G401.6 (cell line): ENCODE measurements at regions not wholly inside any gene's neighbourhood (a gene's known extent, or its start where the extent isn't known, plus 50 kb on each side); places are given as distances from the start of the nearest gene placed in this dataset.
"Not testable (repeated sequence)": the region's sequence is repeated elsewhere in the genome, so short reads cannot be mapped to it uniquely, and the experiment has no call there.

ENCODE experiments used
- FAIRE-seq: peaks from 2 replicates; lab custom pipeline; 2012; peaks lifted over from hg19 to GRCh38; lab: Jason Lieb, UNC

GRCh38 chr13:104705031-104705750, 1639.0 kb upstream of the SLC10A2 start:
- no peak for FAIRE-seq

- no peak for FAIRE-seq
Observed at GRCh38 chr13:104701591-104701990, 1635.4 kb upstream of the SLC10A2 start.

DNA sequence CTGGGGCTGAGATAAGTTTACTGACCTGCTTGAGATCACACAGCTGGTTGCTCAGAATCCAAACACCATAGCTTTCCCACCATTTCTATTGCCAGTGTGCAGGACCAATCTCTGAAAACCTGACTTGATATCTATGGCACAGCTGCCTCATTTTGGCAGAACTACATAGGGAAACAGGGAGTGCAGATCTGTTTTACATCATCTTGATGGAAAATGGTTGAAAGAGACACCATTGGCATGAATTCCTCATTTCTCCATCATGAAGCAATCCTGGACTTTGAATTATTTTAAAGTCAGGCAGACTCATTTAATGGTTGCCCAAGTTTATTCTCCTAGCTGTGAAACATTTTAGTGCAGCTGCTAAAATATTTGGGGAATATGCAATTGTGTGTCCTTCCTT, 1628.2 kb upstream of the SLC10A2 start:
- no peak for FAIRE-seq

GRCh38 chr13:104693126-104693525, 1626.9 kb upstream of the SLC10A2 start:
- FAIRE-seq = no peak

- no peak for FAIRE-seq
Observed at GRCh38 chr13:104691767-104692467, 1625.7 kb upstream of the SLC10A2 start.

DNA sequence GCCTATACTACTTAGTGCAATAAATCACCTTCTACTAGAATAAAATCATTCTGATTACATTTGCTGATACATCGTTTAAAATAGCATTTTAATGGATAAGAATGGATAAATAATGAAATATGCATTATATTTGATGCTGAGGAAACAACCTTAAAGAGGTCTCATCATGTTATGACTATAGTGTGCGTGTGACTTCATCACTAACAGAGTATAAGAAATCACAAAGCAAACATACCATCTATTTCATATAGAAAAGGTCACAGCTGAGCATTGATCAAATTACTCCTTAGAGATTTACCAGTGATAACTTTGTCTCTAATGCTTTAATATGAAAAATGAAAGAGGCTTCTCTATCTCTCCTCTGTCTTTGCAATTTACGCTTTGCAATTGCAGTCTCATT, 1620.3 kb upstream of the SLC10A2 start:
- no peak for FAIRE-seq

- no peak for FAIRE-seq
Observed at GRCh38 chr13:104683789-104684188, 1617.6 kb upstream of the SLC10A2 start.

DNA sequence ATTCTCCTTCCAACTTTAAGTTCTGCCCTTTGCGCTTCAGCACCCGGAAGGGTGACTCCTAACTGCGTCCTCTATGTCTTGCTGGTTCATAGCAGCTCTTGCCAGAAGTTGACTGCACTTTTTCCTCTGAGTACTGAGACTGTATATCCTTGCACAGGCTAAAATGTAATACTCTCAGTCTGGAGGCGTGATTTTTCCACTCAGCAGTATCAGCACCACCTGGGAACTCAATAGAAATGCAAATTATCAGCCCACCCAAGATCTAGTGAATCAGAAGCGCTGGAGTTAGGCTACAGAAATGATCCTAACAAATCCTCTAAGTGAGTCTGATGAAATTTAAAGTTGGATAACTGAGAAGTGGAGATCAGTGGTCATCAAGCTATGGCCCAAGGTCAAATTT, 1611.9 kb upstream of the SLC10A2 start:
- FAIRE-seq = no peak

GRCh38 chr13:104671901-104672300, 1605.7 kb upstream of the SLC10A2 start:
- FAIRE-seq = no peak

- no peak for FAIRE-seq
Observed at GRCh38 chr13:104657196-104657595, 1591.0 kb upstream of the SLC10A2 start.

DNA sequence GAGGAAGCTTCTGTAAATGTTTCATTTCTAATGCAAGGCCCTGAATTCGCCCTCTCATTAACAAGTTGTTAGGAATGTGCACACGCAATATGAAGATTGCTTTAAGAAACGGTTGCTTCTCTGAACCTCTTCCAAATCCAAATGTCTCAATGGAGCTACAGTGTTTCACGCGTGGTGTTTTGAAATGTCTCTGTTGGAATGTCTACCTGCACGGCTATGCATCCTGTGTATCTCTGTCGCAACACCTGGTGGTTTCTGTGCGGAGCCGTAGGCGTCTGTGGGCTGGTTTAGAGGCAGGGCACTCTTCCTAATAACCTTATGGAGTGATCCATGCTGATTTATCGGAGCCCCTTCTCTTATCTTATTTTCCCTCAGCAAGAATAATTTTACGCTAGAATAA, 1584.2 kb upstream of the SLC10A2 start:
- FAIRE-seq = no peak

DNA sequence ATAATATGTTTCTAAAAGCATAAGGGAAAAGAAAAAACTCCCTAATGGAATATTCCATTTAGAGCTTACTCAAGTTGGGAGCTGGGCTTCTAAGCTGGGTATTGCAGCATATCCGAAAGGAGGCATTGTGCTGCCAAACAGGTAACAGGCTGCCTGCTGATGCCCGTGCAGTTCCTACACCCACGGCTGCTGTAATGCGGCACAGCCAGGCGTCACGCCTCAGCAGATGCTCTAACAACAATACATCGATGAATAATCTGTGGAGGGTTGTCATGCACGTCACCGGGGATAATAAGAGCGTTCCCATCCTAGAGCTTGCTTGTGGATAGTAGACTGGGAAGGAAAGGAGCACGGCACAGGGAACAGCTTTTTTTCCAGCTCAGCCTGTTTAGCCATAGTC, 1582.1 kb upstream of the SLC10A2 start:
- FAIRE-seq = no peak

- FAIRE-seq = no peak
Observed at GRCh38 chr13:104645786-104646185, 1579.6 kb upstream of the SLC10A2 start.

DNA sequence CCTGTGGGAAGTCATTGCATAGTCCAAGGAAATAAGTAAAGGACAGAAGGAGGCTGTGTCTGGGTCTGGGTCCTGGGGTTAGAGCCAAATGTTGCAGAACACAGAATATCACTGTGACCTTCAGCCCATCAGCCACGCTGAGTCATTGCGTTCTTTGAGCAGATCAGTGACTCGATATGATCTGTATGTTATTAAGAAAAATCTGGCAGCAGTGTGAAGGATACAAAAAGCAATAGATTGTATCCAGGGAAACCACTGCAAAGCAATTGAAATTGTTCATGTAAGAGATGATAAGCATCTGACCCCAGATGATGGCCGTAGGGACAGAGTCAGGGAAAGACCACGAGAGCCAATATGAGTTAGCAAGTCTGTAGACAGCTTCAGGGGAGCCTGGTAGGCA, 1575.1 kb upstream of the SLC10A2 start:
- FAIRE-seq = no peak

DNA sequence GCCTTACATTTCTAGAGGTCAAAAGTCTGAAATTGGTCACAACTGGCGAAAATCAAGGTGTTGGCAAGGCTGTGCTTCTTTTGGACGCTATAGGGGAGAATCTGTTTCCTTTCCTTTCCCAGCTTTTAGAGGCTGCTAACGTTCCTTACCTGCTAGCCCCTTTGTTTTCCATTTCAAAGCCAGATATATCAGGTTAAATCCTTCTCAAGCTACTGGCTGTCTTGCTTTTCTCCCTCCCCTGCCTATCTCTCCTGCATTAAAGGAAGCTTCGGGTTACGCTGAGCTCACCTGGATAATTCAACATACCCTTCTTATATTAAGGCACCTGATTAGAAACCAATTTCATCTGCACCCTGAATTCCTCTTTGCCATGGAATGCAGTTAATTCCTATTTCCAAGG, 1569.7 kb upstream of the SLC10A2 start:
- no peak for FAIRE-seq

DNA sequence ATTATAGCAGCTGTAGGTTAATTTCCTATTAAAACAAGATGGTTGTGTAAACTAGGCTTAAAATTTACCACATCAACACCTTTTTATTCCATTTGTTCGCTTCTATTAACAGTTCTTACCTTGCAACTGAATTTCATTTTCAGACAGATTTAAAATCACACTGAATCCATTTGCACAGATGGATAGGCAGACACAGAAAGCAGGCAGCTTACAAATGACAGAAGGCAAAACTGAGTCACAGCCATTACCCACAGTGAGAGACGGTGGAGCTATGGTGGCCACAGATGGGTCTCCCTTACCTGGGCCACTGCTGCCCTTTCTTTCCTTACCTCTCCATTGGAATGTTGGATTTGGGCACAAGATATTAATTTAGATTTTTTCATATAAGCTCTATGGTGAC, 1567.8 kb upstream of the SLC10A2 start:
- no peak for FAIRE-seq

DNA sequence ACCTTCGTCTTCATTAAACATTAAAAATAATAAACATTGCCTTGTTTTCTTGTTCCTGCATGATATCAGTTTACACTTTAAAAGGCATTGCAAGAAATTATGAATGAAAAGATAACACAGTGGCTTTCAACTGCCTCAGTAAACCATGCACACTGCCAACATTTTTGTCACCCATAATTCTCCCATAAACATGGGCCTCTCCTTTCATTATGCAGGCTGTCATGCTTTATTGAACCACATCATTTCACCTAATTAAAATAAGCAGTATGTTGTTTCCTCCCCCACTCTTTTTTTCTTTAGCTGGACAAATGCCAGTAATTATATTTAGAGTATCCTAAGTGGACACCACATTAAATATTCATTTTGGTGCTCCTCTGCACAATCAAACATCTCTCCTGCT, 1566.5 kb upstream of the SLC10A2 start:
- no peak for FAIRE-seq

DNA sequence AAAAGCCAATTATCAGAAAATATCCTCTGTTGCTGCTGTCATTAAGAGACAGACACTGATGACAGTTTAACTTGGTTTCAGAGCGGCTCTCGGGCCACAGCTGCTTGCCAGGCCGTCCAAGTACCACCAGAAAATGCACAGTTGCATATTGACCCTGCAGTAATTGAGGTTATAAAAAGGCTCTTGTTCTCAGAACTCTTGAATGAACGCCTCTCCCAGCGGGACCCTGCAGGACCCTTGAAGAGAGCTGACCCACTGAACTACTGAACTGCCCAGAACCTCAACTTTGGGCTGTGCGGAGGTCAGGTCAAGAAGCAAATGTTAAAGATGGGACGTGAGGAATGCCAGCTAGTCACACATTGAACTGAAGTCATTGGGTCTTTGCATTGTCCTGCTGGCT, 1559.0 kb upstream of the SLC10A2 start:
- no peak for FAIRE-seq

DNA sequence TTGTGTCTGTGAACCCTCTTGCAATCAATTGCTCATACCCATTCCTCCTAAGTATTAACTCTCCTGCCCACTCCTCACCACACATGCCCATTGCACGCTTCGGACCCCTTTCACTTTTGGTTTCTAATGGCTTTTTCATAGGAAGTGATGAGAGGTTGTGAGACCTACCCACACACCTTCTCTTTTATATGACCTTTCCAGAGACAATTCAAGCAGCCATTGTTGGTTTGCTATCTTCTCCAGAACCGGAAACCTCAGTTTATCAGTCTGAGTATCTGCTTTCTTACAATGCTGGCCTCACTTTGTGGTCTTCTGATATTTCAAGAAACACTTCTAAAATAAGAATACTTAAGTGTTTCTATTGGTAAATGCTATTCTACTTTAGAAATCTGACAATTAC, 1550.8 kb upstream of the SLC10A2 start:
- FAIRE-seq = no peak

DNA sequence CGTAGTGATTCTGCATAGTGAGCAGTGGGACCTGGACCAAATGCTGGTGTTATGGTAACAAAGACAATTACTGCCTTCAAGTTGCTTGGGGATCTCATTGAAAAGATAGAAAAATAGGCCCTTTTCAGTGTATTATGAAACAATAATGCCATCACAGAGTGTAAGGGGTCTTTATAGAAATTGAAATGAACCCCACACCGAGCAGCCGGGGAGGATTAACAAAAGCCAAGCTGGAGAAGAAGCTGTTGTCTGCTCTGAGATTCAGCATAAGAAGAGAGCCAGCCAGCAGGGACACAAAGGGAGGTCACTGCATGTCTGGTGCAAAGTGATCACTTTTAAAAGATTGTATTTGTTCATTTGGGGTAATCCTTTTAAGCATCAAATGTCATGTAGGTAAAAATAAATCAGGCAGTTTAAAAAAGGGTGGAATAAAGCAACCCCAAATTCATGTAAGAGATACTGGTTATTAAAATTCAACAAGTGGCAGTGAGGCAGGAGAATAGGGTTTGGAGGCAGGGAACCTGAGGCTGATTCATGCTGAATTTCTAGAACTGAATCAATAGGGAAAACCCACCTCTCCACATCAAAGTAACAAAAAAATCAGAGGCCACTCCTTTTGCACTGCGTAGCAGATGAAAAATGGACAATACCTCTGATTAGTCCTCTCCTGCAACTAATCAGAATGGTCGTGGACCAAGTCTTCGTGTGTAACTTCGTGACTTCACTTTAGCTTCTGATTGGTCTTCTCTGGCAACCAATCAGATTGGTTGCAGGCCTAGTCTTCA, 1548.3 kb upstream of the SLC10A2 start:
- no peak for FAIRE-seq

DNA sequence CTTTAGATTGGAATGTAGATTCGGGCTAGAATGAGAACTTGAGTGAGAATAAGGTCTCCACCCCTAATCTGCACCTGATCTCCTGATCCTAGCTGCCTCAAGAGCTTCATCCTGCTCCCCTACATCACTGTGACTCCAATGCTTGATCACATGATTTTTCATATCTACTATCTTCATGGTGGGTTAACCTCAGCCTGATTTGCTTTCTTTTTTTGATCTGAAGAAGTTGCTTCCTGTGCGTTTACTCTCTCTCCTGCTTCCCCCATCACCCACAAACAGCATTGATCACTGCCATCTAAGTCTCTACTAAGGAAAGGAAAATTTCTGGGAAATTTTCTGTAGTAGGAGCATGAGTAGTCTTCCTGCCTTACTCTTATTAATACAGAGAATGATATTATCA, 1542.1 kb upstream of the SLC10A2 start:
- FAIRE-seq = no peak

DNA sequence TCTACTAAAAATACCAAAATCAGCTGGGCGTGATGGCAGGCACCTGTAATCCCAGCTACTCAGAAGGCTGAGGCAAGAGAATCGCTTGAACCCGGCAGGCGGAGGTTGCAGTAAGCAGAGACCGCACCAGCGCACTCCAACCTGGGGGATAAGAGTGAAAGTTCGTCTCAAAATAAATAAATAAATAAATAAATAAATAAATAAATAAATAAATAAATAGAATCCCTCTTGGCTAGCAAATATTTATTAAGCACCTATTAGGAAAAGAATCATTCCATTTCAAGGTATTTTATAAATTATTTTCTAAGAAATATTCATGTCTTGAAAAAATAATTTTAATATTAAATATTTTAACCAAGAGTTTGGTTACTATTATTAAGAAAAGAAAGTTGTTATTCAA, 1539.2 kb upstream of the SLC10A2 start:
- not testable (repeated sequence) for FAIRE-seq

- FAIRE-seq = no peak
Observed at GRCh38 chr13:104597546-104598180, 1531.4 kb upstream of the SLC10A2 start.
